Ovary (tissue), 3 donors: ENCODE measurements at regions not wholly inside any gene's neighbourhood (a gene's known extent, or its start where the extent isn't known, plus 50 kb on each side); places are given as distances from the start of the nearest gene placed in this dataset.

Source experiments
- CTCF ChIP-seq, 3 donors: fragments of 450-650 bp in 2 of 3; fragments of 200-600 bp in 1 of 3; IDR thresholded peaks; one replicate each; pipeline versions ENCODE4 v1.5.1 to v1.8.0; 2016 to 2022; ENCODE audit warnings: antibody characterized with exemption in 3 of 3, mild to moderate bottlenecking in 1 of 3
- POLR2A ChIP-seq: fragments of 450-650 bp; IDR thresholded peaks from one replicate; pipeline ENCODE4 v1.6.1; 2017; ENCODE audit warnings: antibody characterized with exemption, mild to moderate bottlenecking, moderate library complexity
- donor health status: DM: no; HTN: no; CAD: no.

GRCh38 chr12:42912367-42912766 is 322.8 kb upstream of the PRICKLE1 start:
- no peak for TF ChIP-seq CTCF (IDR thresholded peaks at IDR 0.05)
- no peak for TF ChIP-seq POLR2A
